H1 (cell line): ENCODE measurements at regions not wholly inside any gene's neighbourhood (a gene's known extent, or its start where the extent isn't known, plus 50 kb on each side); places are given as distances from the start of the nearest gene placed in this dataset.

Experiments used
- EZH2 ChIP-seq: fragments of 200-600 bp; sonication (generic); IDR thresholded peaks from 2 replicates; pipeline ENCODE4 v1.7.1; 2012; ENCODE audit warnings: low read depth, mild to moderate bottlenecking, moderate library complexity, low read length, inconsistent platforms; ENCODE audit not compliant: severe bottlenecking

GRCh38 chr13:58964048-58964447 is 1199.7 kb downstream of the DIAPH3 start (continued):
- no peak for TF ChIP-seq EZH2
- TF ChIP-seq, all 59 proteins: peak for 0
